HepG2 (cell line): ENCODE measurements at regions not wholly inside any gene's neighbourhood (a gene's known extent, or its start where the extent isn't known, plus 50 kb on each side); places are given as distances from the start of the nearest gene placed in this dataset.

ENCODE experiments used
- ATAC-seq: fragments of 200-7000 bp; cut with Tn5 transposase; 3 replicates; pipeline ENCODE4 v1.9.1; 2020; ENCODE audit warnings: mild to moderate bottlenecking, moderate library complexity
- BruUV-seq: library from RNA; stranded (reverse); fragments of 400-500 nt; replicated peaks from 2 replicates; lab custom pipeline; 2021; lab: Mats Ljungman, UMichigan
- CTCF ChIA-PET: fragments of 300-600 bp; formaldehyde crosslinking; extraction: SDS; loops from one replicate; lab custom pipeline; 2021; ENCODE audit warnings: low total read pairs, inconsistent platforms, low intra/inter-chr PET ratio; lab: Yijun Ruan, JAX
- POLR2A ChIA-PET: fragments of 350-600 bp; sonication (Branson Sonifier 250); formaldehyde crosslinking; loops from one replicate; lab custom pipeline; 2020; ENCODE audit warnings: antibody characterized with exemption, inconsistent platforms; lab: Yijun Ruan, JAX
- DNase-seq: peaks from one replicate; pipeline ENCODE4 v3.0.0-alpha.2; 2015; ENCODE audit warnings: low spot score
- FAIRE-seq: peaks from 3 replicates; lab custom pipeline; 2011; peaks lifted over from hg19 to GRCh38; lab: Jason Lieb, UNC
- H2AFZ ChIP-seq: one replicate; pipeline ENCODE4 v1.6.1; 2011; ENCODE audit warnings: low read length, inconsistent platforms
- H3K27ac ChIP-seq: fragments of 300-600 bp; 3 replicates; pipeline ENCODE4 v1.8.0; 2011; ENCODE audit warnings: mixed run types, mild to moderate bottlenecking, mixed read lengths, low read length, inconsistent platforms; ENCODE audit not compliant: insufficient read depth; ENCODE audit errors: extremely low read length
- H3K27me3 ChIP-seq, 2 experiments: fragments of 200-600 bp in 1 of 2; 2 replicates in 1 of 2; 3 replicates in 1 of 2; pipeline versions ENCODE4 v1.6.0 to v1.8.0; 2011; ENCODE audit warnings: low read length in 2 of 2, mild to moderate bottlenecking in 2 of 2, moderate library complexity in 2 of 2, inconsistent platforms in 1 of 2; ENCODE audit not compliant: insufficient read depth in 2 of 2, control insufficient read depth in 1 of 2
- H3K36me3 ChIP-seq, 2 experiments: fragments of 200-600 bp in 1 of 2; replicated peaks in 1 of 2; 2 replicates in 1 of 2; 3 replicates in 1 of 2; pipeline versions ENCODE4 v1.5.1 to v1.8.0; 2011; ENCODE audit warnings: low read length in 2 of 2, inconsistent platforms in 1 of 2; ENCODE audit not compliant: insufficient read depth in 2 of 2, control insufficient read depth in 1 of 2
- H3K4me1 ChIP-seq: 2 replicates; pipeline ENCODE4 v1.5.1; 2012; ENCODE audit warnings: low read length, inconsistent platforms; ENCODE audit not compliant: insufficient read depth
- H3K4me2 ChIP-seq: 2 replicates; pipeline ENCODE4 v1.6.0; 2011; ENCODE audit warnings: low read depth, low read length, inconsistent platforms
- H3K4me3 ChIP-seq, 3 experiments: fragments of 200-600 bp in 1 of 3; sonication (generic), shearing (Covaris generic) in 1 of 3; replicated peaks in 1 of 3; 2 replicates each; pipeline ENCODE4 v1.5.1; 2011 to 2016; ENCODE audit warnings: low read length in 3 of 3, inconsistent platforms in 2 of 3, low read depth in 2 of 3, mild to moderate bottlenecking in 2 of 3, control low read depth in 1 of 3, mixed read lengths in 1 of 3; ENCODE audit not compliant: insufficient read depth in 1 of 3
- H3K79me2 ChIP-seq: one replicate; pipeline ENCODE4 v1.6.1; 2011; ENCODE audit warnings: low read length, inconsistent platforms; ENCODE audit not compliant: insufficient read depth
- H3K9ac ChIP-seq: 2 replicates; pipeline ENCODE4 v1.6.0; 2011; ENCODE audit warnings: mild to moderate bottlenecking, low read depth, low read length, inconsistent platforms; ENCODE audit not compliant: insufficient read depth
- H3K9me3 ChIP-seq: 2 replicates; pipeline ENCODE4 v1.5.1; 2012; ENCODE audit warnings: mild to moderate bottlenecking, low read length
- H4K20me1 ChIP-seq: 2 replicates; pipeline ENCODE4 v1.6.0; 2011; ENCODE audit warnings: inconsistent platforms, mild to moderate bottlenecking, low read length, moderate library complexity; ENCODE audit not compliant: insufficient read depth
- ATF7 ChIP-seq, 2 experiments: fragments of 450-650 bp in 1 of 2; sonication (generic) in 1 of 2; formaldehyde crosslinking in 1 of 2; IDR thresholded peaks; 2 replicates each; pipeline versions ENCODE4 v1.4.0 to v1.6.1; 2016 to 2020; ENCODE audit warnings: antibody characterized with exemption in 1 of 2, mild to moderate bottlenecking in 1 of 2, missing genetic modification reagents in 1 of 2
- DMAP1 ChIP-seq: IDR thresholded peaks from 2 replicates; pipeline ENCODE4 v1.6.1; 2016
- DNMT1 ChIP-seq: sonication (generic); formaldehyde crosslinking; IDR thresholded peaks from 2 replicates; pipeline ENCODE4 v1.5.1; 2020; ENCODE audit warnings: mild to moderate bottlenecking, missing genetic modification reagents
- EZH2 ChIP-seq: conservative IDR thresholded peaks from 2 replicates; pipeline ENCODE4 v1.6.1; 2012; ENCODE audit warnings: mild to moderate bottlenecking, low read depth, low read length, moderate library complexity
- FOXJ3 ChIP-seq: sonication (generic); formaldehyde crosslinking; IDR thresholded peaks from 2 replicates; pipeline ENCODE4 v1.4.0; 2020; ENCODE audit warnings: missing genetic modification reagents, mild to moderate bottlenecking, borderline replicate concordance
- GTF2F1 ChIP-seq: fragments of 150-350 bp; IDR thresholded peaks from 2 replicates; pipeline ENCODE4 v1.6.1; 2014; ENCODE audit warnings: low read length
- RFX1 ChIP-seq: fragments of 450-650 bp; IDR thresholded peaks from 2 replicates; pipeline ENCODE4 v1.6.1; 2017
- RNF2 ChIP-seq: fragments of 450-650 bp; conservative IDR thresholded peaks from 2 replicates; pipeline ENCODE4 v1.6.1; 2016; ENCODE audit warnings: low read depth
- SNRNP70 ChIP-seq: fragments of 200-400 bp; formaldehyde crosslinking; IDR thresholded peaks from 2 replicates; pipeline ENCODE4 v1.6.1; 2017; ENCODE audit warnings: mild to moderate bottlenecking, low read depth, low read length, moderate library complexity
- SOX5 ChIP-seq: IDR thresholded peaks from 2 replicates; pipeline ENCODE4 v1.6.1; 2016; ENCODE audit warnings: borderline replicate concordance
- SRSF9 ChIP-seq: fragments of 200-400 bp; formaldehyde crosslinking; IDR thresholded peaks from 2 replicates; pipeline ENCODE4 v1.6.1; 2018; ENCODE audit warnings: borderline replicate concordance, mild to moderate bottlenecking, low read depth, low read length; ENCODE audit not compliant: insufficient read depth, poor library complexity, severe bottlenecking
- ZNF143 ChIP-seq: sonication (generic); formaldehyde crosslinking; IDR thresholded peaks from 2 replicates; pipeline ENCODE4 v1.4.0; 2020; ENCODE audit warnings: missing genetic modification reagents
- ZNF792 ChIP-seq: IDR thresholded peaks from 2 replicates; pipeline ENCODE4 v1.6.1; 2016
- WGBS: methylation state at CpG from one replicate; pipeline ENCODE4 v1.1.6; 2017; ENCODE audit warnings: low lambda C conversion rate; 5-methylcytosine and 5-hydroxymethylcytosine counted together
- in situ Hi-C: cut with HindIII; loops from 2 replicates; pipeline ENCODE4 v1.10.0; 2017; ENCODE audit warnings: low pct_unique_long_range_greater_than_20kb; ENCODE audit not compliant: extremely low pct_ligation_motif_present
- intact Hi-C: fragments of 100-400 bp; cut with micrococcal nuclease; formaldehyde crosslinking; loops from one replicate; pipeline ENCODE4 v1.10.0; 2022; ENCODE audit not compliant: unreplicated experiment
- TF ChIP-seq, protein P1 (sequence below): sonication (generic); formaldehyde crosslinking; IDR thresholded peaks from 2 replicates; pipeline ENCODE4 v1.8.1; 2023; ENCODE audit warnings: mild to moderate bottlenecking, missing genetic modification reagents

DNA sequence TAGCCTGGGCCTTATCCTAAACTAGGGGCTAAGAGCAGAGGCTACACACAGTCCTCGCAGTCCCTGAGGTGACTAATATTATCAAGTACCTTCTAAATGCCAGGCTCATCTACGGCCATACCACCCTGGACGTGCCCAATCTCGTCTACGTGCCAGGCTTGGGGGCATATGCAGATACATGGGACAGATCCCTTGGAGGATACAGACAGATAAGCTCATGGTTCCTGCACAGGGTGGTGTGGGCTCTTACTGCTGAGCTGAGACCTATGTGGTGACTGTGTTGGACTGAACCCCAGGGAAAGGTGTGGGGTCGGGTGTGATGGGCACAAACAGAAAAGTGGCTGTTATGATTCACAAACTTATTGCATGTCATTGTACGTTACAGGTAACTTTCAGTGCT is 268.4 kb upstream of the NEBL start:
- Histone ChIP-seq H3K9ac (no peak overlapping the region), H3K4me2 (no peak overlapping the region), H3K36me3 (no peaks in the 10 kb centered on the region), H3K27me3 (no peaks in the 10 kb centered on the region; a peak in 1 of 5 replicates), H3K27ac (no peak overlapping the region), H3K79me2 (no peaks in the 10 kb centered on the region), H3K4me3 (no peak overlapping the region), H4K20me1 (no peaks in the 10 kb centered on the region), H2AFZ (no peak overlapping the region), H3K9me3 (no peaks in the 10 kb centered on the region), H3K4me1 (0 out of 2 replicates have a peak, but pooled peaks cover 7% of the 10 kb centered on the region)
- no peak for ATAC-seq
- TF ChIP-seq SRSF9 (no peak), SOX5 (CRISPR knock-in tag) (no peak), SNRNP70 (no peak), RNF2 (no peak), ATF7 (IDR thresholded peaks at IDR 0.05) (no peak), ATF7 (CRISPR knock-in tag; IDR thresholded peaks at IDR 0.05) (no peak), RFX1 (no peak), ZNF792 (no peak), EZH2 (no peak), DNMT1 (CRISPR knock-in tag) (no peak), FOXJ3 (CRISPR knock-in tag) (no peak), GTF2F1 (no peak), ZNF143 (no peak), DMAP1 (no peak)
- TF ChIP-seq, protein P1, sequence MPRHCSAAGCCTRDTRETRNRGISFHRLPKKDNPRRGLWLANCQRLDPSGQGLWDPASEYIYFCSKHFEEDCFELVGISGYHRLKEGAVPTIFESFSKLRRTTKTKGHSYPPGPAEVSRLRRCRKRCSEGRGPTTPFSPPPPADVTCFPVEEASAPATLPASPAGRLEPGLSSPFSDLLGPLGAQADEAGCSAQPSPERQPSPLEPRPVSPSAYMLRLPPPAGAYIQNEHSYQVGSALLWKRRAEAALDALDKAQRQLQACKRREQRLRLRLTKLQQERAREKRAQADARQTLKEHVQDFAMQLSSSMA = no peak
- FAIRE-seq = no peak
- intact Hi-C loops = no loop called here
- no TSS peak for BruUV-seq
- in situ Hi-C loops = no loop called here
- no peak for DNase-seq
- 16% methylated on average over 7 of the region's 7 CpGs for WGBS
- POLR2A ChIA-PET = no interaction called here
- CTCF ChIA-PET = no interaction called here
